ENCODE measurements at regions not wholly inside any gene's neighbourhood (a gene's known extent, or its start where the extent isn't known, plus 50 kb on each side); places are given as distances from the start of the nearest gene placed in this dataset.

GRCh38 chr2:128402911-128403670 is 84.4 kb upstream of the HS6ST1 start:
- Histone ChIP-seq H3K4me1 (ENCODE audit: low read depth, poor library complexity, severe bottlenecking) (no peaks in the 10 kb centered on the region), H3K9ac (no peak overlapping the region), H3K36me3 (ENCODE audit: insufficient read depth) (no peaks in the 10 kb centered on the region), H4K20me1 (ENCODE audit: insufficient read depth) (no peaks in the 10 kb centered on the region), H3K27me3 (ENCODE audit: insufficient read depth, low read depth) (no peaks in the 10 kb centered on the region), H2AFZ (ENCODE audit: low read depth) (no peak overlapping the region), H3K27ac (no peak overlapping the region), H3K4me2 (no peak overlapping the region), H3K79me2 (ENCODE audit: insufficient read depth, low read depth) (no peaks in the 10 kb centered on the region), H3K4me3 (IDR thresholded peaks at IDR 0.05; ENCODE audit: insufficient read depth, low read depth, low read length) (no peak overlapping the region)
- no peak for TF ChIP-seq CTCF (conservative IDR thresholded peaks at IDR 0.05; ENCODE audit: low read depth, low read length)

GRCh38 chr2:128403814-128404708 is 85.4 kb upstream of the HS6ST1 start:
- Histone ChIP-seq H3K27me3 (ENCODE audit: insufficient read depth, low read depth) (no peaks in the 10 kb centered on the region), H2AFZ (ENCODE audit: low read depth) (no peak overlapping the region), H3K4me1 (ENCODE audit: low read depth, poor library complexity, severe bottlenecking) (no peaks in the 10 kb centered on the region), H3K4me2 (no peak overlapping the region), H3K36me3 (ENCODE audit: insufficient read depth) (no peaks in the 10 kb centered on the region), H3K27ac (no peak overlapping the region), H4K20me1 (ENCODE audit: insufficient read depth) (no peaks in the 10 kb centered on the region), H3K9ac (no peak overlapping the region), H3K4me3 (IDR thresholded peaks at IDR 0.05; ENCODE audit: insufficient read depth, low read depth, low read length) (no peak overlapping the region), H3K79me2 (ENCODE audit: insufficient read depth, low read depth) (no peaks in the 10 kb centered on the region)
- no peak for TF ChIP-seq CTCF (conservative IDR thresholded peaks at IDR 0.05; ENCODE audit: low read depth, low read length)

GRCh38 chr2:128404709-128405466 is 86.2 kb upstream of the HS6ST1 start:
- Histone ChIP-seq H3K36me3 (ENCODE audit: insufficient read depth) (no peaks in the 10 kb centered on the region), H3K27ac (no peak overlapping the region), H4K20me1 (ENCODE audit: insufficient read depth) (no peaks in the 10 kb centered on the region), H3K27me3 (ENCODE audit: insufficient read depth, low read depth) (no peaks in the 10 kb centered on the region), H3K4me3 (IDR thresholded peaks at IDR 0.05; ENCODE audit: insufficient read depth, low read depth, low read length) (no peak overlapping the region), H3K4me1 (ENCODE audit: low read depth, poor library complexity, severe bottlenecking) (no peaks in the 10 kb centered on the region), H3K9ac (no peak overlapping the region), H3K4me2 (no peak overlapping the region), H2AFZ (ENCODE audit: low read depth) (no peak overlapping the region), H3K79me2 (ENCODE audit: insufficient read depth, low read depth) (no peaks in the 10 kb centered on the region)
- TF ChIP-seq CTCF (conservative IDR thresholded peaks at IDR 0.05; ENCODE audit: low read depth, low read length): no peak

GRCh38 chr2:128405467-128405900 is 86.8 kb upstream of the HS6ST1 start:
- H4K20me1 ChIP-seq (ENCODE audit: insufficient read depth): no peaks in the 10 kb centered on the region
- H3K4me3 ChIP-seq (IDR thresholded peaks at IDR 0.05; ENCODE audit: insufficient read depth, low read depth, low read length): no peak overlapping the region
- H3K36me3 ChIP-seq (ENCODE audit: insufficient read depth): no peaks in the 10 kb centered on the region
- no peak for TF ChIP-seq CTCF (conservative IDR thresholded peaks at IDR 0.05; ENCODE audit: low read depth, low read length)
- H3K9ac ChIP-seq: no peak overlapping the region
- no peak overlapping the region for H2AFZ ChIP-seq (ENCODE audit: low read depth)
- no peaks in the 10 kb centered on the region for H3K4me1 ChIP-seq (ENCODE audit: low read depth, poor library complexity, severe bottlenecking)
- no peak overlapping the region for H3K4me2 ChIP-seq
- H3K27ac ChIP-seq: no peak overlapping the region
- H3K79me2 ChIP-seq (ENCODE audit: insufficient read depth, low read depth): no peaks in the 10 kb centered on the region
- H3K27me3 ChIP-seq (ENCODE audit: insufficient read depth, low read depth): no peaks in the 10 kb centered on the region

Data from KMS-11 (cell line).